Upper lobe of left lung (tissue), 4 donors: ENCODE measurements at regions not wholly inside any gene's neighbourhood (a gene's known extent, or its start where the extent isn't known, plus 50 kb on each side); places are given as distances from the start of the nearest gene placed in this dataset.

Source experiments
- CTCF ChIP-seq, 6 experiments: fragments of 450-650 bp in 4 of 6; fragments of 200-600 bp in 2 of 6; sonication (generic) in 2 of 6; IDR thresholded peaks; one replicate each; pipeline ENCODE4 v1.5.1; 2016 to 2019; ENCODE audit warnings: antibody characterized with exemption in 6 of 6
- POLR2A ChIP-seq, 4 donors: fragments of 450-650 bp; IDR thresholded peaks; one replicate each; pipeline ENCODE4 v1.5.1; 2016 to 2017; ENCODE audit warnings: antibody characterized with exemption in 4 of 4, mild to moderate bottlenecking in 2 of 4
- POLR2AphosphoS5 ChIP-seq, 2 donors: sonication (generic); formaldehyde crosslinking; IDR thresholded peaks; one replicate each; pipeline ENCODE4 v1.5.1; 2017; ENCODE audit warnings: antibody characterized with exemption in 2 of 2

- TF ChIP-seq CTCF (IDR thresholded peaks at IDR 0.05): no peak
- no peak for TF ChIP-seq POLR2AphosphoS5 (IDR thresholded peaks at IDR 0.05)
- no peak for TF ChIP-seq POLR2A (IDR thresholded peaks at IDR 0.05)
Observed at GRCh38 chr13:64525687-64526086, 2704.4 kb downstream of the PCDH9 start.
